T47D (cell line): ENCODE measurements at regions not wholly inside any gene's neighbourhood (a gene's known extent, or its start where the extent isn't known, plus 50 kb on each side); places are given as distances from the start of the nearest gene placed in this dataset.

Experiments
- DNase-seq, 2 experiments: peaks; one replicate each; pipeline versions ENCODE4 v3.0.0 to v3.0.0-alpha.2; 2011 to 2012; ENCODE audit warnings: low read depth in 1 of 2, low spot score in 1 of 2
- JUND ChIP-seq: IDR thresholded peaks from 2 replicates; pipeline ENCODE4 v1.6.1; 2012; ENCODE audit warnings: low read depth
- in situ Hi-C: cut with HindIII; loops from 2 replicates; pipeline ENCODE4 v1.10.0; 2016; ENCODE audit warnings: low sequenced_read_pairs, low pct_unique_long_range_greater_than_20kb

- in situ Hi-C loops = no loop called here
- no peak for TF ChIP-seq JUND
- no peak for DNase-seq
Observed at GRCh38 chr17:71379512-71379911, 741.3 kb upstream of the SOX9 start.

GRCh38 chr17:71380535-71380934, 740.3 kb upstream of the SOX9 start:
- TF ChIP-seq JUND = no peak
- no peak for DNase-seq
- in situ Hi-C loops = no loop called here

DNA sequence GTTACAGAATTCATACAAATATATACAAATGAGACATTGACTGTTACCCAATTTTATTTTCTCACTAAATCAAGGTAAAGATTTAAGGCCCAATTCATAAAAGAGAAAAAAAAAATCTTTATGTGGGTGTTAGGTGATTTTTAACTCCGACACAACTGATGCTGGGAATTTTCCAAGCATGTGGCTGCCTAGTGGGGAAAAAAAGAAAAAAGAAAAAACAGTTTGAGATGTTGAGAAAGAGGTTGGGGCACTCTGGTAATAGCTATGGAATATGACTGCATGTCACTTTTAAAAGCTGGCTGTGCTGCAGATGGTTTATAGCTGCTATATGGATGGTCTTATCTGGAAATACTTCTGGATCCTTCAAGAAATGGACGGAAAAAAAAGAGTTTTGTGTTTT, 739.9 kb upstream of the SOX9 start:
- TF ChIP-seq JUND = no peak
- in situ Hi-C loops = no loop called here

DNA sequence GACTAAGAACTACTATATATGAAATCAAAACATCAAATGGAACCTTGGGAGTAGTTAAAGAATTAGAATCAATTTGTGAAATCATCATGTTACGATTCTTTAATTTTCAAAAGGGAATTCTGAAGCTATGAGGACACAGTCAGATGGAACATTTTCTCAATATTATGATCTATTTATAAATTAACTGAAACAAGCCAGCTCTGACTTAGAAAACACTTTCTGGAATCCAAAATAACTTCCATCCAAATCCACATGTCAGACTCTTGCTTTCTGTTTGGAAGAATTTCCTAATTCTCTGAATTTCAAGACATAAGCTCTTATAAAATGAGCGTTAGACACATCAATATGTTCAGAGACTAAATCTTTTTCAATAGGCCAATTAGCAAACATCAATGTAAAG, 737.7 kb upstream of the SOX9 start:
- in situ Hi-C loops = no loop called here

More for the DNA sequence above, 739.9 kb upstream of the SOX9 start:
- no peak for DNase-seq

DNA sequence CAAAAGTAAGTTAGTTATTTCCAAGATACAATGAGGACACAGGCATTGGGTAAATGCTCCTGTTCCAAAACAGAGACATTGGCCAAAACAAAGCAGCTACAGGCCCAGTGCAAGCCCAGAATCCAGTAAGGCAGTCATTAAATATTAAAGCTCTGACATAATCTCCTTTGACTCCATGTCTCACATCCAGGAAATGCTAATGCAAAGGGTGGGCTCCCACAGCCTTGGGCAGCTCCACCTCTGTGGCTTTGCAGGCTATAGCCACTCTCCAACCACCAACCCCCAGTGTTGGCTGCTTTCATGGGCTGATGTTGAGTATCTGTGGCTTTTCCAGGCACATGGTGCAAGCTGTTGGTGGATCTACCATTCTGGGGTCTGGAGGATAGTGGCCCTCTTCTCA, 733.4 kb upstream of the SOX9 start:
- no peak for DNase-seq
- in situ Hi-C loops = no loop called here
- no peak for TF ChIP-seq JUND

More for the DNA sequence above, 737.7 kb upstream of the SOX9 start:
- no peak for TF ChIP-seq JUND
- DNase-seq = no peak

DNA sequence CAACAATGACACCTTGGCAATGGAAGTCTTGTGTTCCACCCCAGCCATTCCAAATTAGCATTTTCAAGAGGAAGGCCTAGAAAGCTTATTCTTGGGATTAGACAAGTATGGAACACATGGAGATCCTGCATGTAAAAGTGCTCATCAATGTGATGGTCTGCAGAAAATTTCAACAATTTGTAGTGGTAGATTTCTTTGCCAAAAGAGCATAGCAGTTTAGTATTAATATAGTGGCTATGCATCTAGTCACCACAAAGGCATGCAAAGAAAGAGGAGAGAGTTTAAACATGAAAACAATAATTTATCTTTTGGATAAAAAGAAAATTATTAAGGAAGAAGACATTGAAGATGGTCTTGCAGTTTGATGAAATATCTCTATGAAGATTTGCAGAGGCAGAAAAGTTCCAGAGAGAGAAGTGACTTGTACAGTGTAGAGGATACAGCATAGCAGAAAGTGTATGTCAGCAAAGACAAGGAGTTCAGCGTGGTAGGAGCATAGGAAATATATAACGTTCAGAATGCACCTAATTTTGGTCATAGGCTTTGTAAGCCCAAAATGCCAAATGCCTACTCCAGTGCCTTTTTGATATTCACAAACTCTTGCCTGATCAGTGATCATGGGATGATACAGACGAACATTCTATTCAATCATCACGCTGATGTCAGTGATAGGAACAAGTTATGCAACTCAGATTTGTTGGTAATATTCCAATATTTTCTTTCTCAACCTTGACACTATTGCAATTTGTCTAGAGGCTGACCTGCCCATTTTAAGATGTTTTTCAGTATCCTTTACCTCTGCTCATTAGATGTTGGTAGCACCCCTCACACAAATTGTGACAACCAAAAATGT, 727.9 kb upstream of the SOX9 start:
- TF ChIP-seq JUND = no peak
- in situ Hi-C loops = no loop called here
- no peak for DNase-seq

- DNase-seq = no peak
- in situ Hi-C loops = no loop called here
- TF ChIP-seq JUND = no peak
Observed at GRCh38 chr17:71395901-71396300, 724.9 kb upstream of the SOX9 start.

DNA sequence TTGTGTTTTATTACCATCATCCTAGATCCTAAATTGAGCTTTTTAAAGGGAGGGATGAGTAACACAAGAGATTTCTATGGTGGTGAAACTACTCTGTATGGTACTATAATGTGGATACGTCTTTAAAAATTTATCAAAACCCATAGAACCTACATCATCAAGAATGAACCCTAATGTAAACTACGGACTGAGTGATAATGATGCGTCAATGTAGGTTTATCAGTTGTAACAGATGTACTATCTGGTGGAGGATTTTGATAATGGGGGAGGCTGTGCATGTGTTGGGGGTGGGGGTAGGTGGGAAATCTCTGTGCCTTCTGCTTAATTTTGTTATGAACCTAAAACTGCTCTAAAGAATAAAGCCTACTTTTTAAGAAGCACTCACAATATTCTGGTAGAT, 724.1 kb upstream of the SOX9 start:
- no peak for DNase-seq
- in situ Hi-C loops = no loop called here

GRCh38 chr17:71398025-71398424, 722.8 kb upstream of the SOX9 start:
- DNase-seq = no peak
- no peak for TF ChIP-seq JUND
- in situ Hi-C loops = no loop called here

More for the DNA sequence above, 724.1 kb upstream of the SOX9 start:
- no peak for TF ChIP-seq JUND

GRCh38 chr17:71398800-71399219, 722.0 kb upstream of the SOX9 start:
- in situ Hi-C loops = no loop called here
- no peak for DNase-seq
- no peak for TF ChIP-seq JUND

DNA sequence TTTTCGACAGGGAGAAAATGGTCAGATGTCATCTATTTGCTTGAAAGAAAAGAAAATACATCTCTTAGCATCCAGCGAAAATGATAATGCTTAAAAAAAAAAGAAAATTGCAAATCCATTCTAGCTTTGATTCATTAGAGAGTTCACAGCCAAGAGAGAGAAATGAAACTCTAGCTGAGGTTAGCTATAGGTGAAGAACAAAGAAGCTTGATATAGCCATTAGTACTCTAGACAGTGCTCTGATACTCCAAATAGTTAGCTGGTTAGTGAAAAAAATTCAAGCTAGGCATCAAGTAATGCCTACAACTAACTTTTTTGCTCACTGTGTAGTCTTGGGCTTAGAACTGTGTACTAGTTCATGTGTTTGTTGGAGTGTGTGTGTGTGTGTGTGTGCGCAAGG, 721.6 kb upstream of the SOX9 start:
- no peak for DNase-seq

GRCh38 chr17:71399649-71400048, 721.2 kb upstream of the SOX9 start:
- in situ Hi-C loops = no loop called here
- no peak for DNase-seq
- no peak for TF ChIP-seq JUND

More for the DNA sequence above, 721.6 kb upstream of the SOX9 start:
- in situ Hi-C loops = no loop called here
- no peak for TF ChIP-seq JUND

DNA sequence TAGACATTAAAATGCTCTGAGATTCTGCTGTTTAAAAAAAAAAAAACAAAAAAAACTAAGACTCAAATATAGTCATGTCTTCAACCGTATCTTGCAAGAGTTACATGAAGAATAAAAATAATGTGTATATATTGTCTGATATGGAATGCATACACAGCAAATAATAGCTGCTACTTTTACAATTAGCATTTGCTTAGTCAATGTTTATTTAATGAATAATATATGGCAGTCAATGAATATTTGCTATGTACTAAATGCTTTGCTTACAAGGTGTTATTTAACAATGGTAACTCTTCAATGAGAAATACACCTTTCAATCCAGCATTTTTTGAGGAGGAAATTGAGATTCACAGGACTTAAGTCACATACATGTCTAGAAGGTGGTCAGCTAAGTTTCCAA, 718.8 kb upstream of the SOX9 start:
- TF ChIP-seq JUND = no peak

More for the DNA sequence above, 718.8 kb upstream of the SOX9 start:
- in situ Hi-C loops = no loop called here
- DNase-seq = no peak
